Naive thymus-derived CD8-positive, alpha-beta T cell (primary cell): ENCODE measurements at regions not wholly inside any gene's neighbourhood (a gene's known extent, or its start where the extent isn't known, plus 50 kb on each side); places are given as distances from the start of the nearest gene placed in this dataset.
"Not testable (repeated sequence)": the region's sequence is repeated elsewhere in the genome, so short reads cannot be mapped to it uniquely, and the experiment has no call there.

Experiments
- ATAC-seq, 2 donors: fragments of 150-1000 bp; cut with Tn5 transposase in 1 of 2; sonication (Bioruptor Pico), chemical (Tn5 transposase) in 1 of 2; 1 replicate in 1 of 2; 2 replicates in 1 of 2; pipeline ENCODE4 v1.10.0; 2021; ENCODE audit warnings: mild to moderate bottlenecking in 2 of 2, moderate library complexity in 2 of 2
- POLR2A ChIA-PET: fragments of 350-600 bp; sonication (Branson Sonifier 250); formaldehyde crosslinking; loops from one replicate; lab custom pipeline; 2021; ENCODE audit warnings: antibody characterized with exemption; lab: Charles Lee
- DNase-seq, 10 donors: peaks; one replicate each; pipeline versions ENCODE4 v3.0.0 to v3.0.0-alpha.2; 2020 to 2022
- H3K27ac Mint-ChIP-seq, 10 donors: one replicate each; pipeline ENCODE4 v1.8.0; 2020 to 2022; ENCODE audit warnings: mild to moderate bottlenecking in 10 of 10, mixed read lengths in 10 of 10, moderate library complexity in 4 of 10, inconsistent platforms in 1 of 10
- H3K27me3 Mint-ChIP-seq, 5 donors: one replicate each; pipeline ENCODE4 v1.8.0; 2021 to 2022; ENCODE audit warnings: mixed read lengths in 5 of 5
- H3K36me3 Mint-ChIP-seq, 3 donors: one replicate each; pipeline ENCODE4 v1.8.0; 2020 to 2022; ENCODE audit warnings: mixed read lengths in 3 of 3, mild to moderate bottlenecking in 2 of 3, inconsistent platforms in 1 of 3
- H3K4me1 Mint-ChIP-seq, 4 donors: one replicate each; pipeline ENCODE4 v1.8.0; 2021 to 2022; ENCODE audit warnings: mixed read lengths in 4 of 4
- H3K4me3 Mint-ChIP-seq, 10 donors: one replicate each; pipeline ENCODE4 v1.8.0; 2020 to 2022; ENCODE audit warnings: mild to moderate bottlenecking in 10 of 10, mixed read lengths in 10 of 10, moderate library complexity in 6 of 10, inconsistent platforms in 1 of 10
- H3K9me3 Mint-ChIP-seq, 9 donors: one replicate each; pipeline ENCODE4 v1.8.0; 2020 to 2022; ENCODE audit warnings: mixed read lengths in 9 of 9, mild to moderate bottlenecking in 3 of 9, inconsistent platforms in 1 of 9, moderate library complexity in 1 of 9

GRCh38 chr13:47757466-47758080 is 243.5 kb downstream of the SUCLA2 start:
- peaks cover 0 to 1% (median under 1%) of the 10 kb centered on the region in 5 donors for H3K27me3 Mint-ChIP-seq
- H3K36me3 Mint-ChIP-seq = no peaks in the 10 kb centered on the region
- POLR2A ChIA-PET = no interaction called here
- no peak for ATAC-seq
- no peak overlapping the region for H3K4me3 Mint-ChIP-seq
- no peak for DNase-seq
- H3K27ac Mint-ChIP-seq = no peak overlapping the region
- peaks cover 0 to 8% (median 3%) of the 10 kb centered on the region in 9 donors for H3K9me3 Mint-ChIP-seq
- no peaks in the 10 kb centered on the region for H3K4me1 Mint-ChIP-seq

- peaks cover 0 to under 1% (median 0%) of the 10 kb centered on the region in 9 donors for H3K9me3 Mint-ChIP-seq
- peaks cover 0 to 18% (median 12%) of the 10 kb centered on the region in 5 donors for H3K27me3 Mint-ChIP-seq
- H3K4me1 Mint-ChIP-seq = no peaks in the 10 kb centered on the region
- H3K36me3 Mint-ChIP-seq = no peaks in the 10 kb centered on the region
- ATAC-seq = no peak
- no peak for DNase-seq
- H3K4me3 Mint-ChIP-seq = no peak overlapping the region
- POLR2A ChIA-PET = no interaction called here
- H3K27ac Mint-ChIP-seq = no peak overlapping the region
These were observed 253.2 kb downstream of the SUCLA2 start for GRCh38 chr13:47747901-47748300.

- no peak for DNase-seq
- Mint-ChIP-seq H3K36me3 (peaks cover 0 to 6% (median 0%) of the 10 kb centered on the region in 3 donors), H3K4me3 (no peak overlapping the region), H3K9me3 (peaks cover 0 to 9% (median 6%) of the 10 kb centered on the region in 9 donors), H3K27ac (no peak overlapping the region), H3K4me1 (no peaks in the 10 kb centered on the region), H3K27me3 (no peaks in the 10 kb centered on the region)
- POLR2A ChIA-PET = no interaction called here
- no peak for ATAC-seq
These were observed 274.7 kb downstream of the SUCLA2 start for GRCh38 chr13:47726394-47726793.

GRCh38 chr13:47723898-47724297 is 277.2 kb downstream of the SUCLA2 start:
- Mint-ChIP-seq H3K36me3 (peaks cover 0 to 5% (median 0%) of the 10 kb centered on the region in 3 donors), H3K4me3 (no peak overlapping the region), H3K27me3 (peaks cover 0 to 3% (median 0%) of the 10 kb centered on the region in 5 donors), H3K27ac (no peak overlapping the region), H3K4me1 (no peaks in the 10 kb centered on the region), H3K9me3 (peaks cover 0 to 9% (median 3%) of the 10 kb centered on the region in 9 donors)
- no peak for DNase-seq
- POLR2A ChIA-PET = no interaction called here
- ATAC-seq = no peak

GRCh38 chr13:47719164-47719563 is 281.9 kb downstream of the SUCLA2 start:
- ATAC-seq (no peak), DNase-seq (no peak)
- peaks cover 0 to 3% (median 0%) of the 10 kb centered on the region in 9 donors for H3K9me3 Mint-ChIP-seq
- POLR2A ChIA-PET = no interaction called here
- H3K27me3 Mint-ChIP-seq = peaks cover 0 to 3% (median 0%) of the 10 kb centered on the region in 5 donors
- H3K36me3 Mint-ChIP-seq = no peaks in the 10 kb centered on the region
- no peak overlapping the region for H3K4me3 Mint-ChIP-seq
- no peak overlapping the region for H3K27ac Mint-ChIP-seq
- no peaks in the 10 kb centered on the region for H3K4me1 Mint-ChIP-seq

- DNase-seq (no peak), ATAC-seq (no peak)
- Mint-ChIP-seq H3K27me3 (peaks cover 0 to 3% (median 0%) of the 10 kb centered on the region in 5 donors), H3K4me3 (no peak overlapping the region), H3K4me1 (no peaks in the 10 kb centered on the region), H3K27ac (no peak overlapping the region), H3K36me3 (no peaks in the 10 kb centered on the region), H3K9me3 (peaks cover 0 to 6% (median 0%) of the 10 kb centered on the region in 9 donors)
- POLR2A ChIA-PET = no interaction called here
These were observed 282.5 kb downstream of the SUCLA2 start for GRCh38 chr13:47718556-47718955.

GRCh38 chr13:47708386-47708785 is 292.7 kb downstream of the SUCLA2 start:
- DNase-seq (no peak), ATAC-seq (no peak)
- Mint-ChIP-seq H3K27me3 (peaks cover 8 to 36% (median 10%) of the 10 kb centered on the region in 5 donors), H3K4me1 (no peaks in the 10 kb centered on the region), H3K9me3 (peaks cover 0 to 16% (median 4%) of the 10 kb centered on the region in 9 donors), H3K27ac (no peak overlapping the region), H3K4me3 (no peak overlapping the region), H3K36me3 (peaks cover 0 to 11% (median 0%) of the 10 kb centered on the region in 3 donors)
- POLR2A ChIA-PET = no interaction called here

- Mint-ChIP-seq H3K36me3 (peaks cover 0 to 11% (median 0%) of the 10 kb centered on the region in 3 donors), H3K4me1 (no peaks in the 10 kb centered on the region), H3K9me3 (peaks cover 0 to 16% (median 4%) of the 10 kb centered on the region in 9 donors), H3K27ac (no peak overlapping the region), H3K27me3 (peaks cover 8 to 36% (median 10%) of the 10 kb centered on the region in 5 donors), H3K4me3 (no peak overlapping the region)
- DNase-seq = no peak
- ATAC-seq = no peak
- POLR2A ChIA-PET = no interaction called here
These were observed 293.7 kb downstream of the SUCLA2 start for GRCh38 chr13:47707414-47707813.

- DNase-seq (no peak), ATAC-seq (no peak)
- Mint-ChIP-seq H3K9me3 (no peaks in the 10 kb centered on the region), H3K27ac (no peak overlapping the region), H3K4me1 (no peaks in the 10 kb centered on the region), H3K27me3 (peaks cover 3 to 26% (median 9%) of the 10 kb centered on the region in 5 donors), H3K36me3 (no peaks in the 10 kb centered on the region), H3K4me3 (no peak overlapping the region)
- POLR2A ChIA-PET = no interaction called here
These were observed 295.9 kb downstream of the SUCLA2 start for GRCh38 chr13:47705185-47705584.

- POLR2A ChIA-PET = no interaction called here
- Mint-ChIP-seq H3K36me3 (no peaks in the 10 kb centered on the region), H3K9me3 (peaks cover 0 to 14% (median 2%) of the 10 kb centered on the region in 9 donors), H3K27ac (no peak overlapping the region), H3K27me3 (peaks cover 3 to 13% (median 7%) of the 10 kb centered on the region in 5 donors), H3K4me3 (no peak overlapping the region), H3K4me1 (no peaks in the 10 kb centered on the region)
- DNase-seq = no peak
- ATAC-seq = no peak
These were observed 304.4 kb downstream of the SUCLA2 start for GRCh38 chr13:47696674-47697073.

GRCh38 chr13:47687577-47687976 is 313.5 kb downstream of the SUCLA2 start:
- Mint-ChIP-seq H3K9me3 (peaks cover 0 to 12% (median 2%) of the 10 kb centered on the region in 9 donors), H3K4me1 (no peaks in the 10 kb centered on the region), H3K27ac (no peak overlapping the region), H3K4me3 (no peak overlapping the region), H3K36me3 (no peaks in the 10 kb centered on the region), H3K27me3 (peaks cover 0 to 6% (median 3%) of the 10 kb centered on the region in 5 donors)
- ATAC-seq = no peak
- POLR2A ChIA-PET = no interaction called here
- no peak for DNase-seq

- H3K4me3 Mint-ChIP-seq, H3K9me3 Mint-ChIP-seq, H3K27me3 Mint-ChIP-seq, DNase-seq, H3K27ac Mint-ChIP-seq, ATAC-seq, H3K4me1 Mint-ChIP-seq, POLR2A ChIA-PET, H3K36me3 Mint-ChIP-seq: not testable (repeated sequence)
These were observed 315.9 kb downstream of the SUCLA2 start for GRCh38 chr13:47685156-47685555.

GRCh38 chr13:47680748-47681147 is 320.3 kb downstream of the SUCLA2 start:
- Mint-ChIP-seq H3K4me3 (no peak overlapping the region), H3K27me3 (peaks cover 0 to 12% (median 6%) of the 10 kb centered on the region in 5 donors), H3K36me3 (no peaks in the 10 kb centered on the region), H3K27ac (no peak overlapping the region), H3K9me3 (peaks cover 0 to 6% (median 0%) of the 10 kb centered on the region in 9 donors), H3K4me1 (no peaks in the 10 kb centered on the region)
- DNase-seq (no peak), ATAC-seq (no peak)
- POLR2A ChIA-PET = no interaction called here

- DNase-seq (no peak), ATAC-seq (no peak)
- Mint-ChIP-seq H3K27me3 (peaks cover 0 to 13% (median 6%) of the 10 kb centered on the region in 5 donors), H3K9me3 (peaks cover 0 to 3% (median 0%) of the 10 kb centered on the region in 9 donors), H3K4me1 (no peaks in the 10 kb centered on the region), H3K4me3 (no peak overlapping the region), H3K36me3 (no peaks in the 10 kb centered on the region), H3K27ac (no peak overlapping the region)
- POLR2A ChIA-PET = no interaction called here
These were observed 321.7 kb downstream of the SUCLA2 start for GRCh38 chr13:47679401-47679800.
